ENCODE measurements at regions not wholly inside any gene's neighbourhood (a gene's known extent, or its start where the extent isn't known, plus 50 kb on each side); places are given as distances from the start of the nearest gene placed in this dataset.

DNA sequence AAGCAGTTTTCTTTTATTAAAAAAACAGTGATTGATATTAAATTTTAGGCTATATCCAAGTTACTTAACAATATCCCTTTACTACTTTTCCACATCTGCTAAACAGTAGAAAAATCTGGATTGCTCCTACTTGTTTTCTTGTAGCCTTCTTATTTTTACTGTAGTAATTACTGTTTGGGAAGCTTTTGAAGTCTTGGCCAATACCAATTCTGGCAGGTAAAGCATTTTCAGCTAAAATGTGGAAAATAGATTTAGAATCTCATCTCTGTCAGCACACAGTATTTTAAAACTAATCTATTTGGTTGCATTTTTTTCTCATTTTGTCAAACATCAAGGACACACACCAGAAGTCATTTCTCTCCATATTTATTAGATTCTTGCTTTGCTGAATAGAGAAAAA, 1485.7 kb upstream of the PIK3C3 start:
- TF ChIP-seq CTCF (IDR thresholded peaks at IDR 0.05; ENCODE audit: control extremely low read depth in 1 of 3, insufficient read depth in 1 of 3, low read depth in 1 of 3, low read length in 3 of 3) (no peak), RXRA (IDR thresholded peaks at IDR 0.05; ENCODE audit: insufficient read depth, low read depth, low read length) (no peak), SIN3A (conservative IDR thresholded peaks at IDR 0.05 in 1 of 2, IDR thresholded peaks at IDR 0.05 in 1 of 2; ENCODE audit: low read depth in 1 of 2, low read length in 2 of 2) (no peak), POLR2A (IDR thresholded peaks at IDR 0.05; ENCODE audit: control extremely low read depth in 1 of 2, low read depth in 2 of 2, low read length in 2 of 2) (no peak), MAFK (IDR thresholded peaks at IDR 0.05; ENCODE audit: low read depth, low read length) (no peak), GTF2F1 (IDR thresholded peaks at IDR 0.05; ENCODE audit: borderline replicate concordance, low read depth, low read length) (no peak), TAF1 (IDR thresholded peaks at IDR 0.05; ENCODE audit: low read depth, low read length) (no peak), HDAC6 (IDR thresholded peaks at IDR 0.05; ENCODE audit: low read depth, low read length) (no peak), BCL11A (IDR thresholded peaks at IDR 0.05; ENCODE audit: low read depth in 2 of 2, low read length in 2 of 2) (no peak)

Measured in H1 (cell line).